Peyer's patch (tissue), 4 donors: ENCODE measurements at regions not wholly inside any gene's neighbourhood (a gene's known extent, or its start where the extent isn't known, plus 50 kb on each side); places are given as distances from the start of the nearest gene placed in this dataset.
"Not testable (repeated sequence)": the region's sequence is repeated elsewhere in the genome, so short reads cannot be mapped to it uniquely, and the experiment has no call there.

ENCODE experiments used
- CTCF ChIP-seq, 6 experiments: fragments of 450-650 bp in 4 of 6; fragments of 200-600 bp in 2 of 6; sonication (generic) in 1 of 6; IDR thresholded peaks; one replicate each; pipeline ENCODE4 v1.5.1; 2017 to 2019; ENCODE audit warnings: antibody characterized with exemption in 6 of 6, mild to moderate bottlenecking in 3 of 6, moderate library complexity in 1 of 6
- POLR2A ChIP-seq, 2 donors: fragments of 450-650 bp; IDR thresholded peaks; one replicate each; pipeline ENCODE4 v1.5.1; 2017; ENCODE audit warnings: antibody characterized with exemption in 2 of 2, mild to moderate bottlenecking in 2 of 2, moderate library complexity in 2 of 2

DNA sequence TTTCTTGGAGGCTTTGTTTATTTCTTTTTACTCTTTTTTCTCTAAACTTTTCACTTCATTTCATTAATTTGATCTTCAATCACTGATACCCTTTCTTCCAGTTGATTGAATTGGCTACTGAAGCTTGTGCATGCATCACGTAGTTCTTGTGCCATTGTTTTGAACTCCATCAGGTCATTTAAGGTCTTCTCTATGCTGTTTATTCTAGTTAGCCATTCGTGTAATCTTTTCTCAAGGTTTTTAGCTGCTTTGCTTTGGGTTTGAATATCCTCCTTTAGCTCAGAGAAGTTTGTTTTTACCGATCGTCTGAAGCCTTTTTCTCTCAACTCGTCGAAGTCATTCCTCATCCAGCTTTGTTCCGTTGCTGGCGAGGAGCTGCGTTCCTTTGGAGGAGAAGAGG lies 189.9 kb downstream of the TTC6 start:
- TF ChIP-seq POLR2A, CTCF (IDR thresholded peaks at IDR 0.05): not testable (repeated sequence)
